SK-N-SH treated with all-trans-retinoic acid at 6 μM for 48 hours (cell line): ENCODE measurements at regions not wholly inside any gene's neighbourhood (a gene's known extent, or its start where the extent isn't known, plus 50 kb on each side); places are given as distances from the start of the nearest gene placed in this dataset.
"Not testable (repeated sequence)": the region's sequence is repeated elsewhere in the genome, so short reads cannot be mapped to it uniquely, and the experiment has no call there.

ENCODE experiments used
- ATAC-seq: fragments of 200-7000 bp; cut with Tn5 transposase; 3 replicates; pipeline ENCODE4 v1.9.1; 2020; ENCODE audit warnings: mild to moderate bottlenecking, moderate library complexity
- ARNTL ChIP-seq: fragments of 450-650 bp; formaldehyde crosslinking; IDR thresholded peaks from 2 replicates; pipeline ENCODE4 v1.5.0; 2020; ENCODE audit warnings: low read depth, mild to moderate bottlenecking, moderate library complexity, borderline replicate concordance
- BACH2 ChIP-seq: fragments of 250-450 bp; sonication (Bioruptor Pico); IDR thresholded peaks from 2 replicates; pipeline ENCODE4 v1.9.0; 2021; ENCODE audit warnings: mild to moderate bottlenecking, borderline replicate concordance
- CSDC2 ChIP-seq: fragments of 250-450 bp; sonication (Bioruptor Pico); IDR thresholded peaks from 2 replicates; pipeline ENCODE4 v1.5.0; 2020; ENCODE audit warnings: mild to moderate bottlenecking, moderate library complexity
- ESRRG ChIP-seq: fragments of 250-450 bp; sonication (Bioruptor Pico); IDR thresholded peaks from 2 replicates; pipeline ENCODE4 v1.6.1; 2021; ENCODE audit warnings: mild to moderate bottlenecking
- GLIS3 ChIP-seq: fragments of 250-450 bp; sonication (Bioruptor Pico); IDR thresholded peaks from 2 replicates; pipeline ENCODE4 v1.5.0; 2020; ENCODE audit warnings: mild to moderate bottlenecking, moderate library complexity
- ISL1 ChIP-seq: fragments of 250-450 bp; sonication (Bioruptor Pico); IDR thresholded peaks from 2 replicates; pipeline ENCODE4 v2.1.2; 2022; ENCODE audit warnings: mild to moderate bottlenecking, moderate library complexity
- OSR1 ChIP-seq: fragments of 250-450 bp; sonication (Bioruptor Pico); IDR thresholded peaks from 2 replicates; pipeline ENCODE4 v1.8.0; 2022; ENCODE audit warnings: moderate library complexity, mild to moderate bottlenecking, inconsistent platforms
- PPARA ChIP-seq: fragments of 250-450 bp; sonication (Bioruptor Pico); IDR thresholded peaks from 2 replicates; pipeline ENCODE4 v1.5.0; 2020; ENCODE audit warnings: mild to moderate bottlenecking, borderline replicate concordance
- RARB ChIP-seq: fragments of 250-450 bp; sonication (Bioruptor Pico); IDR thresholded peaks from 2 replicates; pipeline ENCODE4 v1.8.0; 2021; ENCODE audit warnings: mild to moderate bottlenecking, moderate library complexity
- SNAI2 ChIP-seq: fragments of 250-450 bp; sonication (Bioruptor Pico); IDR thresholded peaks from 2 replicates; pipeline ENCODE4 v1.5.0; 2020; ENCODE audit warnings: mild to moderate bottlenecking, moderate library complexity
- TCF4 ChIP-seq: fragments of 250-450 bp; sonication (Bioruptor Pico); IDR thresholded peaks from 2 replicates; pipeline ENCODE4 v1.8.0; 2021; ENCODE audit warnings: mild to moderate bottlenecking, moderate library complexity, borderline replicate concordance
- ZC3H10 ChIP-seq: fragments of 250-450 bp; sonication (Bioruptor Pico); IDR thresholded peaks from 2 replicates; pipeline ENCODE4 v1.5.1; 2021; ENCODE audit warnings: mild to moderate bottlenecking, moderate library complexity
- ZFP3 ChIP-seq: fragments of 250-450 bp; sonication (Bioruptor Pico); IDR thresholded peaks from 2 replicates; pipeline ENCODE4 v1.5.0; 2020; ENCODE audit warnings: mild to moderate bottlenecking, moderate library complexity
- ZFP30 ChIP-seq: fragments of 450-650 bp; formaldehyde crosslinking; IDR thresholded peaks from 2 replicates; pipeline ENCODE4 v1.5.0; 2022; ENCODE audit warnings: mild to moderate bottlenecking, moderate library complexity
- ZNF565 ChIP-seq: fragments of 450-650 bp; formaldehyde crosslinking; conservative IDR thresholded peaks from 2 replicates; pipeline ENCODE4 v1.5.0; 2020; ENCODE audit warnings: low read depth, mild to moderate bottlenecking, moderate library complexity
- ZNF70 ChIP-seq: fragments of 450-650 bp; formaldehyde crosslinking; IDR thresholded peaks from 2 replicates; pipeline ENCODE4 v1.5.0; 2020; ENCODE audit warnings: mild to moderate bottlenecking, moderate library complexity
- ZNF8 ChIP-seq: fragments of 450-650 bp; formaldehyde crosslinking; IDR thresholded peaks from 2 replicates; pipeline ENCODE4 v1.5.0; 2020; ENCODE audit warnings: mild to moderate bottlenecking, moderate library complexity
- TF ChIP-seq, protein P1 (sequence below): fragments of 250-450 bp; sonication (Bioruptor Pico); IDR thresholded peaks from 2 replicates; pipeline ENCODE4 v1.8.0; 2021; ENCODE audit warnings: low read depth, mild to moderate bottlenecking, moderate library complexity, borderline replicate concordance
- TF ChIP-seq, protein P2 (sequence below): fragments of 250-450 bp; sonication (Bioruptor Pico); IDR thresholded peaks from 2 replicates; pipeline ENCODE4 v1.8.0; 2020; ENCODE audit warnings: mild to moderate bottlenecking, moderate library complexity, borderline replicate concordance
- TF ChIP-seq, protein P3 (sequence below): fragments of 250-450 bp; sonication (Bioruptor Pico); IDR thresholded peaks from 2 replicates; pipeline ENCODE4 v1.5.0; 2020; ENCODE audit warnings: mild to moderate bottlenecking, moderate library complexity
- TF ChIP-seq, protein P4 (sequence below): fragments of 250-450 bp; sonication (Bioruptor Pico); IDR thresholded peaks from 2 replicates; pipeline ENCODE4 v1.5.1; 2021; ENCODE audit warnings: mild to moderate bottlenecking, moderate library complexity

DNA sequence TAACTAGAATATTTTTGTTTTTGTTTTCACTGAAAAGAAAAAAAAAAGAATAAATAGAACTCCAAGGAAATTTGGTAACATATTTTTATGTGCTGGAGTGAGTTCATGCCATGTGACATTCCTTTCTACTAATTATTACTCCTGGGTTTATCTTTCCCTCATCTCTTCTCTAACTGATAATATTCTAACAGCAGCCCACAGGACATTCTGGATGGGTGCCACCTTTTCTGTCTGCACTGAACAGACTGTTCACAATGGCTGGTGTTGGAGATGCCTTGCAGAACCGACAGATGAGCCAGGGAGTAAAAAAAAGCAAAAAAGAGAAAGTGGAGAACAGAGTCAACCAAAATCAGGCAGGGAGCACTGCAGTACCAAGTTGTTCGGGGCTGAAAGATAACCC lies 151.3 kb downstream of the OR4M2 start:
- ATAC-seq: no peak
- TF ChIP-seq ESRRG (CRISPR knock-in tag): no peak
- no peak for TF ChIP-seq CSDC2 (CRISPR knock-in tag)
- TF ChIP-seq, protein P1, sequence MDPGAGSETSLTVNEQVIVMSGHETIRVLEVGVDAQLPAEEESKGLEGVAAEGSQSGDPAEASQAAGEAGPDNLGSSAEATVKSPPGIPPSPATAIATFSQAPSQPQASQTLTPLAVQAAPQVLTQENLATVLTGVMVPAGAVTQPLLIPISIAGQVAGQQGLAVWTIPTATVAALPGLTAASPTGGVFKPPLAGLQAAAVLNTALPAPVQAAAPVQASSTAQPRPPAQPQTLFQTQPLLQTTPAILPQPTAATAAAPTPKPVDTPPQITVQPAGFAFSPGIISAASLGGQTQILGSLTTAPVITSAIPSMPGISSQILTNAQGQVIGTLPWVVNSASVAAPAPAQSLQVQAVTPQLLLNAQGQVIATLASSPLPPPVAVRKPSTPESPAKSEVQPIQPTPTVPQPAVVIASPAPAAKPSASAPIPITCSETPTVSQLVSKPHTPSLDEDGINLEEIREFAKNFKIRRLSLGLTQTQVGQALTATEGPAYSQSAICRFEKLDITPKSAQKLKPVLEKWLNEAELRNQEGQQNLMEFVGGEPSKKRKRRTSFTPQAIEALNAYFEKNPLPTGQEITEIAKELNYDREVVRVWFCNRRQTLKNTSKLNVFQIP (CRISPR knock-in tag): no peak
- TF ChIP-seq ZNF8 (CRISPR knock-in tag): no peak
- no peak for TF ChIP-seq ZNF70 (CRISPR knock-in tag)
- TF ChIP-seq PPARA (CRISPR knock-in tag): no peak
- TF ChIP-seq GLIS3 (CRISPR knock-in tag): no peak
- TF ChIP-seq ZFP30 (CRISPR knock-in tag): no peak
- TF ChIP-seq BACH2 (CRISPR knock-in tag): no peak
- TF ChIP-seq, protein P2, sequence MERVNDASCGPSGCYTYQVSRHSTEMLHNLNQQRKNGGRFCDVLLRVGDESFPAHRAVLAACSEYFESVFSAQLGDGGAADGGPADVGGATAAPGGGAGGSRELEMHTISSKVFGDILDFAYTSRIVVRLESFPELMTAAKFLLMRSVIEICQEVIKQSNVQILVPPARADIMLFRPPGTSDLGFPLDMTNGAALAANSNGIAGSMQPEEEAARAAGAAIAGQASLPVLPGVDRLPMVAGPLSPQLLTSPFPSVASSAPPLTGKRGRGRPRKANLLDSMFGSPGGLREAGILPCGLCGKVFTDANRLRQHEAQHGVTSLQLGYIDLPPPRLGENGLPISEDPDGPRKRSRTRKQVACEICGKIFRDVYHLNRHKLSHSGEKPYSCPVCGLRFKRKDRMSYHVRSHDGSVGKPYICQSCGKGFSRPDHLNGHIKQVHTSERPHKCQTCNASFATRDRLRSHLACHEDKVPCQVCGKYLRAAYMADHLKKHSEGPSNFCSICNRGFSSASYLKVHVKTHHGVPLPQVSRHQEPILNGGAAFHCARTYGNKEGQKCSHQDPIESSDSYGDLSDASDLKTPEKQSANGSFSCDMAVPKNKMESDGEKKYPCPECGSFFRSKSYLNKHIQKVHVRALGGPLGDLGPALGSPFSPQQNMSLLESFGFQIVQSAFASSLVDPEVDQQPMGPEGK (CRISPR knock-in tag): no peak
- no peak for TF ChIP-seq RARB
- no peak for TF ChIP-seq ZNF565
- TF ChIP-seq, protein P3, sequence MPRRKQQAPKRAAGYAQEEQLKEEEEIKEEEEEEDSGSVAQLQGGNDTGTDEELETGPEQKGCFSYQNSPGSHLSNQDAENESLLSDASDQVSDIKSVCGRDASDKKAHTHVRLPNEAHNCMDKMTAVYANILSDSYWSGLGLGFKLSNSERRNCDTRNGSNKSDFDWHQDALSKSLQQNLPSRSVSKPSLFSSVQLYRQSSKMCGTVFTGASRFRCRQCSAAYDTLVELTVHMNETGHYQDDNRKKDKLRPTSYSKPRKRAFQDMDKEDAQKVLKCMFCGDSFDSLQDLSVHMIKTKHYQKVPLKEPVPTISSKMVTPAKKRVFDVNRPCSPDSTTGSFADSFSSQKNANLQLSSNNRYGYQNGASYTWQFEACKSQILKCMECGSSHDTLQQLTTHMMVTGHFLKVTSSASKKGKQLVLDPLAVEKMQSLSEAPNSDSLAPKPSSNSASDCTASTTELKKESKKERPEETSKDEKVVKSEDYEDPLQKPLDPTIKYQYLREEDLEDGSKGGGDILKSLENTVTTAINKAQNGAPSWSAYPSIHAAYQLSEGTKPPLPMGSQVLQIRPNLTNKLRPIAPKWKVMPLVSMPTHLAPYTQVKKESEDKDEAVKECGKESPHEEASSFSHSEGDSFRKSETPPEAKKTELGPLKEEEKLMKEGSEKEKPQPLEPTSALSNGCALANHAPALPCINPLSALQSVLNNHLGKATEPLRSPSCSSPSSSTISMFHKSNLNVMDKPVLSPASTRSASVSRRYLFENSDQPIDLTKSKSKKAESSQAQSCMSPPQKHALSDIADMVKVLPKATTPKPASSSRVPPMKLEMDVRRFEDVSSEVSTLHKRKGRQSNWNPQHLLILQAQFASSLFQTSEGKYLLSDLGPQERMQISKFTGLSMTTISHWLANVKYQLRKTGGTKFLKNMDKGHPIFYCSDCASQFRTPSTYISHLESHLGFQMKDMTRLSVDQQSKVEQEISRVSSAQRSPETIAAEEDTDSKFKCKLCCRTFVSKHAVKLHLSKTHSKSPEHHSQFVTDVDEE (CRISPR knock-in tag): no peak
- TF ChIP-seq TCF4 (CRISPR knock-in tag): no peak
- TF ChIP-seq, protein P4, sequence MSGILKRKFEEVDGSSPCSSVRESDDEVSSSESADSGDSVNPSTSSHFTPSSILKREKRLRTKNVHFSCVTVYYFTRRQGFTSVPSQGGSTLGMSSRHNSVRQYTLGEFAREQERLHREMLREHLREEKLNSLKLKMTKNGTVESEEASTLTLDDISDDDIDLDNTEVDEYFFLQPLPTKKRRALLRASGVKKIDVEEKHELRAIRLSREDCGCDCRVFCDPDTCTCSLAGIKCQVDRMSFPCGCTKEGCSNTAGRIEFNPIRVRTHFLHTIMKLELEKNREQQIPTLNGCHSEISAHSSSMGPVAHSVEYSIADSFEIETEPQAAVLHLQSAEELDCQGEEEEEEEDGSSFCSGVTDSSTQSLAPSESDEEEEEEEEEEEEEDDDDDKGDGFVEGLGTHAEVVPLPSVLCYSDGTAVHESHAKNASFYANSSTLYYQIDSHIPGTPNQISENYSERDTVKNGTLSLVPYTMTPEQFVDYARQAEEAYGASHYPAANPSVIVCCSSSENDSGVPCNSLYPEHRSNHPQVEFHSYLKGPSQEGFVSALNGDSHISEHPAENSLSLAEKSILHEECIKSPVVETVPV (CRISPR knock-in tag): no peak
- TF ChIP-seq ISL1: no peak
- no peak for TF ChIP-seq ZFP3 (CRISPR knock-in tag)
- no peak for TF ChIP-seq OSR1 (CRISPR knock-in tag)

DNA sequence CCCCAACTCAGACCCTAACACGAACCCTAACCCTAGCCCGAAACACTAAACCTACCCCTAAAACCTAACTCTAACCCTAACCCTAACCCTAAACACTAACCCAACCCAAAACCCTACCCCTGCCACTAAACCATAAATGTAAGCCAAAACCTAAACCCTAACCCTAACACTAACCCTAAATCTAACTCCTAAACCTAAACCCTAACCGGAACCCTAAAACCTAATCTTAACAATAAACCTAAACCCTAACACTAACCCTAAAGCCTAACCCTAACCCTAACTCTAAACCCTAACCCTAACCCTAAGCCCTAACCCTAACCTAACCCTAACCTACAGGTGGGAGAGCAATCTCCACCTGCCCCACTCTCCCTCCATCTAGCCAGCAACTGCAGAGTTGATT lies 152.3 kb downstream of the OR4M2 start:
- ATAC-seq: no peak

DNA sequence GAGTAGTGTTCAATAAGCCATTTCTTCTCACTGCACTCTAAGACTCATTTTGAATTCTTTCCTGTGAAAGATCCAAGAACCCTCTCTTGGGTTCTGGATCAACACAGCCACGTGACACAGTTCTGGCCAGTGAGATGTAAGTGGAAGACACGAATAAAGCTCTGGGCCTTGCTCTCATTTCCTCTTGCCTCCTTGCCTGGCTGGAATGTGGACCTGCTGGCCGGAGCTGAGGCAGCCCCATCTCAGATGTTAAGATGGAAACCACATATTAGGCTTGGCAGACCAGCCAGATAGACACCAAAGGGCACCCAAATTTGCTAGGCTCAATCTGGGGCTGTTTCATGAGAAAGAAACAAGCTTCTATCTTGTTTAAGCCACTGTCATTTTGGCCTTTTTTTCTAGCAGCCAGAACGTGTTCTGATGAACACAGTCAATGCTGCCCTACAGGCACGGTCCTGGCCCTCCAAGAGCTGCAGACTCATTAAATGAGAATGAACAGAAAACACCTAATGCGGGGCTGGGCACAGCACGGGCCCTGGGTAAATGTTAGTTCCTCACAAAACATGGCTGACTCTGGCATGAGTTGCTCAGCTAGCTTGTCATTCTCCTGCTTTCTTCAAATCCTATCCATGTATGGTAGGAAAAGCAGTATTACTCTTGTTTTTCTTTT lies 155.1 kb downstream of the OR4M2 start:
- ATAC-seq: not testable (repeated sequence)

More for the DNA sequence above, 152.3 kb downstream of the OR4M2 start:
- no peak for TF ChIP-seq SNAI2 (CRISPR knock-in tag)
- TF ChIP-seq GLIS3 (CRISPR knock-in tag): no peak
- TF ChIP-seq OSR1 (CRISPR knock-in tag): no peak
- TF ChIP-seq ARNTL (CRISPR knock-in tag): no peak

DNA sequence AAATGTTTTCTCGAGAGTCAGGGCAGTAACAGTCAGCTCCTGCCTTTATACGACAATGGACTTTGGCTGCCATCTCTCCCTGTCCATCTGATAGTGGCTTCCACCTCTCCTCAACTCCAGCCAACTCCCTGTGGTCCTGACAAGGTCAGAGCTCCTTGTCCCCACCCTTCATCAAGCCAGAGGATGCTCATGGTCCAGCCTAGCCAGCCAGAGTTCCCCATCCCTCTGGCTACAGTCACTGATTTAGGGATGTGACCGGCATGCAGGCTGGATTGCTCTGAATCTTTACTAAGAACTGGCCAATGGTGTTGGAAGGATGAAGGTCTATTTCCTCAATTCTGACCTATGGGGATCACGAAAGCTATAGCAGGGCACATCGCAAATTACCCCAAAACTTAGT lies 156.1 kb downstream of the OR4M2 start:
- ATAC-seq: no peak
- TF ChIP-seq GLIS3 (CRISPR knock-in tag) (no peak), ZNF565 (no peak), ZFP30 (CRISPR knock-in tag) (no peak), ISL1 (no peak), ZC3H10 (CRISPR knock-in tag) (no peak), TCF4 (CRISPR knock-in tag) (no peak), OSR1 (CRISPR knock-in tag) (no peak), BACH2 (CRISPR knock-in tag) (no peak)
- TF ChIP-seq, protein P1 (CRISPR knock-in tag): no peak
- TF ChIP-seq, protein P2 (CRISPR knock-in tag): no peak
- TF ChIP-seq, protein P3 (CRISPR knock-in tag): no peak
